WTC11 (cell line): ENCODE measurements at regions not wholly inside any gene's neighbourhood (a gene's known extent, or its start where the extent isn't known, plus 50 kb on each side); places are given as distances from the start of the nearest gene placed in this dataset.

Experiments
- ATAC-seq: fragments of 200-7000 bp; cut with Tn5 transposase; 2 replicates; pipeline ENCODE4 v1.10.0; 2021; ENCODE audit warnings: mild to moderate bottlenecking, moderate library complexity
- CTCF ChIA-PET: fragments of 300-600 bp; sonication (Branson Sonifier 250); formaldehyde crosslinking; loops from one replicate; lab custom pipeline; 2021; ENCODE audit warnings: antibody characterized with exemption; lab: Charles Lee
- POLR2A ChIA-PET: fragments of 350-600 bp; sonication (Branson Sonifier 250); formaldehyde crosslinking; loops from one replicate; lab custom pipeline; 2021; ENCODE audit warnings: antibody characterized with exemption; lab: Charles Lee
- DNase-seq: peaks from one replicate; pipeline ENCODE4 v3.0.0; 2021; ENCODE audit warnings: low spot score
- H3K27ac Mint-ChIP-seq: 2 replicates; pipeline ENCODE4 v1.8.0; 2021; ENCODE audit warnings: mixed read lengths
- H3K27me3 Mint-ChIP-seq: 2 replicates; pipeline ENCODE4 v1.8.0; 2021; ENCODE audit warnings: low read depth, mild to moderate bottlenecking, moderate library complexity, mixed read lengths
- H3K36me3 Mint-ChIP-seq: 2 replicates; pipeline ENCODE4 v1.8.0; 2021; ENCODE audit warnings: mixed read lengths
- H3K4me1 Mint-ChIP-seq: 2 replicates; pipeline ENCODE4 v1.8.0; 2022; ENCODE audit warnings: mixed read lengths
- H3K4me3 Mint-ChIP-seq: 2 replicates; pipeline ENCODE4 v1.8.0; 2021; ENCODE audit warnings: mild to moderate bottlenecking, moderate library complexity, mixed read lengths
- H3K9me3 Mint-ChIP-seq: 2 replicates; pipeline ENCODE4 v1.8.0; 2021; ENCODE audit warnings: mixed read lengths
- GTF2I ChIP-seq: fragments of 250-450 bp; sonication (Bioruptor Pico); conservative IDR thresholded peaks from 2 replicates; pipeline ENCODE4 v1.4.0; 2021; ENCODE audit warnings: mild to moderate bottlenecking
- HMGA2 ChIP-seq: fragments of 250-450 bp; sonication (Bioruptor Pico); IDR thresholded peaks from 2 replicates; pipeline ENCODE4 v1.4.0; 2021; ENCODE audit warnings: mild to moderate bottlenecking, moderate library complexity
- NFYB ChIP-seq: sonication (generic); formaldehyde crosslinking; conservative IDR thresholded peaks from 2 replicates; pipeline ENCODE4 v1.8.0; 2022; ENCODE audit warnings: low read depth, missing genetic modification reagents
- NR1H2 ChIP-seq: sonication (generic); formaldehyde crosslinking; IDR thresholded peaks from 2 replicates; pipeline ENCODE4 v1.9.0; 2021; ENCODE audit warnings: mild to moderate bottlenecking, moderate library complexity, missing genetic modification reagents
- NR3C1 ChIP-seq: sonication (generic); formaldehyde crosslinking; conservative IDR thresholded peaks from 2 replicates; pipeline ENCODE4 v1.8.1; 2023; ENCODE audit warnings: low read depth, mild to moderate bottlenecking, missing genetic modification reagents
- SMAD3 ChIP-seq: sonication (generic); formaldehyde crosslinking; IDR thresholded peaks from 2 replicates; pipeline ENCODE4 v1.8.0; 2022; ENCODE audit warnings: missing genetic modification reagents, mild to moderate bottlenecking, borderline replicate concordance
- SMAD4 ChIP-seq: sonication (generic); formaldehyde crosslinking; IDR thresholded peaks from 2 replicates; pipeline ENCODE4 v1.8.0; 2022; ENCODE audit warnings: mild to moderate bottlenecking, missing genetic modification reagents
- TP53 ChIP-seq: sonication (generic); formaldehyde crosslinking; IDR thresholded peaks from 2 replicates; pipeline ENCODE4 v1.8.1; 2023; ENCODE audit warnings: mild to moderate bottlenecking, missing genetic modification reagents
- ZNF423 ChIP-seq: fragments of 250-450 bp; sonication (Bioruptor Pico); IDR thresholded peaks from 2 replicates; pipeline ENCODE4 v2.1.2; 2022; ENCODE audit warnings: mild to moderate bottlenecking, moderate library complexity
- ZNF671 ChIP-seq: fragments of 250-450 bp; sonication (Bioruptor Pico); IDR thresholded peaks from 2 replicates; pipeline ENCODE4 v1.8.0; 2021; ENCODE audit warnings: mild to moderate bottlenecking
- TF ChIP-seq, protein P1 (sequence below): sonication (generic); formaldehyde crosslinking; IDR thresholded peaks from 2 replicates; pipeline ENCODE4 v1.8.0; 2022; ENCODE audit warnings: mild to moderate bottlenecking, missing genetic modification reagents
- TF ChIP-seq, protein P2 (sequence below): sonication (generic); formaldehyde crosslinking; IDR thresholded peaks from 2 replicates; pipeline ENCODE4 v1.8.1; 2023; ENCODE audit warnings: mild to moderate bottlenecking, missing genetic modification reagents, moderate library complexity
- TF ChIP-seq, protein P3 (sequence below): sonication (generic); formaldehyde crosslinking; IDR thresholded peaks from 2 replicates; pipeline ENCODE4 v1.8.0; 2022; ENCODE audit warnings: mild to moderate bottlenecking, missing genetic modification reagents
- TF ChIP-seq, protein P4 (sequence below): sonication (generic); formaldehyde crosslinking; IDR thresholded peaks from 2 replicates; pipeline ENCODE4 v1.8.1; 2022; ENCODE audit warnings: mild to moderate bottlenecking, missing genetic modification reagents, moderate library complexity, borderline replicate concordance
- TF ChIP-seq, protein P5 (sequence below): sonication (generic); formaldehyde crosslinking; IDR thresholded peaks from 2 replicates; pipeline ENCODE4 v1.8.0; 2022; ENCODE audit warnings: missing genetic modification reagents
- TF ChIP-seq, protein P6 (sequence below): fragments of 250-450 bp; sonication (Bioruptor Pico); conservative IDR thresholded peaks from 2 replicates; pipeline ENCODE4 v1.9.0; 2021; ENCODE audit warnings: mild to moderate bottlenecking

DNA sequence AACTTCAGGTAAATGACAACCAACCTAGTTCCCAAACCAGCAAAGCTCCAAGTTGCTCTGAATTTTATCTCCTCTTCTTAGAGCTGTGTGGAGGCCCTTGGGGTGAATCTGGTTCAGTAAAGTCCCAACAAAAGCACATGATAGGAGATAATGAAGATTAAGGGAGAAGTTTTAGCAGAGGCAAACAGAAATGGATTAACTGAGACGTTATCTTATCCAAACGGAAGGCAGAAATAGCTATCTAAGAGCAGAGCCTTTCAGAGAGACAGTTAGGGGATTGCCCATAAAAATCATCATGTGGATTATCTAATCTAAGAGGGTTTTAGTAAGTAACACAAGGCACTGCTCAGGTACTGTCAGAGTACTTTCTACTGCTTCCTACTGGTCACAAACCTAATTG, 183.9 kb upstream of the ZNF618 start:
- Mint-ChIP-seq H3K4me3 (no peak overlapping the region), H3K36me3 (no peaks in the 10 kb centered on the region), H3K27ac (no peak overlapping the region), H3K4me1 (peaks cover 8% of the 10 kb centered on the region), H3K27me3 (peaks cover 49% of the 10 kb centered on the region), H3K9me3 (peaks cover 21% of the 10 kb centered on the region)
- ATAC-seq (no peak), DNase-seq (no peak)
- TF ChIP-seq, protein P1, sequence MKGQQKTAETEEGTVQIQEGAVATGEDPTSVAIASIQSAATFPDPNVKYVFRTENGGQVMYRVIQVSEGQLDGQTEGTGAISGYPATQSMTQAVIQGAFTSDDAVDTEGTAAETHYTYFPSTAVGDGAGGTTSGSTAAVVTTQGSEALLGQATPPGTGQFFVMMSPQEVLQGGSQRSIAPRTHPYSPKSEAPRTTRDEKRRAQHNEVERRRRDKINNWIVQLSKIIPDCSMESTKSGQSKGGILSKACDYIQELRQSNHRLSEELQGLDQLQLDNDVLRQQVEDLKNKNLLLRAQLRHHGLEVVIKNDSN (CRISPR knock-in tag), result no peak
- TF ChIP-seq, protein P2, sequence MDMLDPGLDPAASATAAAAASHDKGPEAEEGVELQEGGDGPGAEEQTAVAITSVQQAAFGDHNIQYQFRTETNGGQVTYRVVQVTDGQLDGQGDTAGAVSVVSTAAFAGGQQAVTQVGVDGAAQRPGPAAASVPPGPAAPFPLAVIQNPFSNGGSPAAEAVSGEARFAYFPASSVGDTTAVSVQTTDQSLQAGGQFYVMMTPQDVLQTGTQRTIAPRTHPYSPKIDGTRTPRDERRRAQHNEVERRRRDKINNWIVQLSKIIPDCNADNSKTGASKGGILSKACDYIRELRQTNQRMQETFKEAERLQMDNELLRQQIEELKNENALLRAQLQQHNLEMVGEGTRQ (CRISPR knock-in tag), result no peak
- POLR2A ChIA-PET, result no interaction called here
- CTCF ChIA-PET, result interaction anchor here (1.2 kb wide), 1 partner anchor 390 kb away, joined by 3 read pairs; no protein-coding TSS in a partner anchor

DNA sequence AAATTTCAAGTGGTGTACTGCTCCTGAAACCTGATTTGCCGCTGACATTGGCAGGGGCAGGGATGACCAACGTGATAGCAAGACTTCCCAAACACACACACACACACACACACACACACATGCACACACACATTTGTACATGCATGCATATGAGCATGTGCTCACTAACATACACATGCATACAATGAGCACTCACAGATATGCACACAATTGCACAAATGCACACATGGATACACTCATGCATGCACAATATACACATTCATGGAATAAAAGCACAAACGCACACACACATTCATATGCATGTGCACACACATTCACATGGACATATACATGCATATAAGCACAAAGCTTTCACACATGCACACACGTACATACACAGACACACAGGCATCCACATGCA, 181.2 kb upstream of the ZNF618 start:
- H3K27ac Mint-ChIP-seq, result no peak overlapping the region
- H3K36me3 Mint-ChIP-seq, result no peaks in the 10 kb centered on the region
- CTCF ChIA-PET, result no interaction called here
- ATAC-seq (no peak), DNase-seq (no peak)
- H3K4me1 Mint-ChIP-seq, result peaks cover 7% of the 10 kb centered on the region
- peaks cover 22% of the 10 kb centered on the region for H3K27me3 Mint-ChIP-seq
- no peak for TF ChIP-seq SMAD3 (CRISPR knock-in tag)
- TF ChIP-seq, protein P3, sequence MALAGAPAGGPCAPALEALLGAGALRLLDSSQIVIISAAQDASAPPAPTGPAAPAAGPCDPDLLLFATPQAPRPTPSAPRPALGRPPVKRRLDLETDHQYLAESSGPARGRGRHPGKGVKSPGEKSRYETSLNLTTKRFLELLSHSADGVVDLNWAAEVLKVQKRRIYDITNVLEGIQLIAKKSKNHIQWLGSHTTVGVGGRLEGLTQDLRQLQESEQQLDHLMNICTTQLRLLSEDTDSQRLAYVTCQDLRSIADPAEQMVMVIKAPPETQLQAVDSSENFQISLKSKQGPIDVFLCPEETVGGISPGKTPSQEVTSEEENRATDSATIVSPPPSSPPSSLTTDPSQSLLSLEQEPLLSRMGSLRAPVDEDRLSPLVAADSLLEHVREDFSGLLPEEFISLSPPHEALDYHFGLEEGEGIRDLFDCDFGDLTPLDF (CRISPR knock-in tag), result no peak
- TF ChIP-seq SMAD4 (CRISPR knock-in tag), result no peak
- no peak for TF ChIP-seq GTF2I (CRISPR knock-in tag)
- no peak for TF ChIP-seq ZNF671 (CRISPR knock-in tag)
- TF ChIP-seq HMGA2, result no peak
- no peak for TF ChIP-seq ZNF423 (CRISPR knock-in tag)
- TF ChIP-seq, protein P4, sequence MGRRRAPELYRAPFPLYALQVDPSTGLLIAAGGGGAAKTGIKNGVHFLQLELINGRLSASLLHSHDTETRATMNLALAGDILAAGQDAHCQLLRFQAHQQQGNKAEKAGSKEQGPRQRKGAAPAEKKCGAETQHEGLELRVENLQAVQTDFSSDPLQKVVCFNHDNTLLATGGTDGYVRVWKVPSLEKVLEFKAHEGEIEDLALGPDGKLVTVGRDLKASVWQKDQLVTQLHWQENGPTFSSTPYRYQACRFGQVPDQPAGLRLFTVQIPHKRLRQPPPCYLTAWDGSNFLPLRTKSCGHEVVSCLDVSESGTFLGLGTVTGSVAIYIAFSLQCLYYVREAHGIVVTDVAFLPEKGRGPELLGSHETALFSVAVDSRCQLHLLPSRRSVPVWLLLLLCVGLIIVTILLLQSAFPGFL (CRISPR knock-in tag), result no peak
- TF ChIP-seq, protein P5, sequence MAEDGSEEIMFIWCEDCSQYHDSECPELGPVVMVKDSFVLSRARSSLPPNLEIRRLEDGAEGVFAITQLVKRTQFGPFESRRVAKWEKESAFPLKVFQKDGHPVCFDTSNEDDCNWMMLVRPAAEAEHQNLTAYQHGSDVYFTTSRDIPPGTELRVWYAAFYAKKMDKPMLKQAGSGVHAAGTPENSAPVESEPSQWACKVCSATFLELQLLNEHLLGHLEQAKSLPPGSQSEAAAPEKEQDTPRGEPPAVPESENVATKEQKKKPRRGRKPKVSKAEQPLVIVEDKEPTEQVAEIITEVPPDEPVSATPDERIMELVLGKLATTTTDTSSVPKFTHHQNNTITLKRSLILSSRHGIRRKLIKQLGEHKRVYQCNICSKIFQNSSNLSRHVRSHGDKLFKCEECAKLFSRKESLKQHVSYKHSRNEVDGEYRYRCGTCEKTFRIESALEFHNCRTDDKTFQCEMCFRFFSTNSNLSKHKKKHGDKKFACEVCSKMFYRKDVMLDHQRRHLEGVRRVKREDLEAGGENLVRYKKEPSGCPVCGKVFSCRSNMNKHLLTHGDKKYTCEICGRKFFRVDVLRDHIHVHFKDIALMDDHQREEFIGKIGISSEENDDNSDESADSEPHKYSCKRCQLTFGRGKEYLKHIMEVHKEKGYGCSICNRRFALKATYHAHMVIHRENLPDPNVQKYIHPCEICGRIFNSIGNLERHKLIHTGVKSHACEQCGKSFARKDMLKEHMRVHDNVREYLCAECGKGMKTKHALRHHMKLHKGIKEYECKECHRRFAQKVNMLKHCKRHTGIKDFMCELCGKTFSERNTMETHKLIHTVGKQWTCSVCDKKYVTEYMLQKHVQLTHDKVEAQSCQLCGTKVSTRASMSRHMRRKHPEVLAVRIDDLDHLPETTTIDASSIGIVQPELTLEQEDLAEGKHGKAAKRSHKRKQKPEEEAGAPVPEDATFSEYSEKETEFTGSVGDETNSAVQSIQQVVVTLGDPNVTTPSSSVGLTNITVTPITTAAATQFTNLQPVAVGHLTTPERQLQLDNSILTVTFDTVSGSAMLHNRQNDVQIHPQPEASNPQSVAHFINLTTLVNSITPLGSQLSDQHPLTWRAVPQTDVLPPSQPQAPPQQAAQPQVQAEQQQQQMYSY (CRISPR knock-in tag), result no peak
- TF ChIP-seq NR1H2, result no peak
- no peak for TF ChIP-seq NFYB (CRISPR knock-in tag)
- no peak for TF ChIP-seq NR3C1 (CRISPR knock-in tag)
- TF ChIP-seq, protein P6, sequence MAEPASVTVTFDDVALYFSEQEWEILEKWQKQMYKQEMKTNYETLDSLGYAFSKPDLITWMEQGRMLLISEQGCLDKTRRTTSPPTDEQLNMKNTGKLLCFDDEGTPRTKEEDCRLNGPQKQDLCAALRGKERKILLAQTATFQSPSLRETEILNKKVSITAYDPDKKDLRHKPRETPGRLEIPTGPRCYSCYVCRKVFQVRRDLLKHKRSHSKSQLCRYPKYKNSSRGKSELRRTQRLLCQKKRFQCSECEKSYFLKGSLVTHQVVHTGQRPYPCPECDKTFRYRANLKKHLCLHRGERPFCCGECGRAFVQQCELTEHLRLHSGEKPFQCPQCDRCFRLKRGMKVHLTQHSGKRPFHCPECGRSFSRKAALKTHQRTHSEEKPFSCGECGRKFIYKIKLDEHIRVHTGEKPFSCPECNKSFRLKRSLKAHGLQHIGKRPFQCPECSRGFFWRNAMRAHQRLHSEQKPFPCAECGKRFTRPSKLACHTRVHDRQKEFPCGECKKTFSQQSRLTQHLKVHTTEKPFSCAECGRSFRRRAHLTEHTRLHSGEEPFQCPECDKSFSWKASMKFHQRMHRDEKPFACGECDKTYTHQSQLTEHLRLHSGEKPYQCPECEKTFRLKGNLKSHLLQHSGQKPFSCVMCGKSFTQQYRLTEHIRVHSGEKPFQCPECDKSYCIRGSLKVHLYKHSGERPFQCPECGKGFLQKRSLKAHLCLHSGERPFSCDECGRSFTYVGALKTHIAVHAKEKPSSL (CRISPR knock-in tag), result no peak
- no peak for TF ChIP-seq TP53 (CRISPR knock-in tag)
- H3K4me3 Mint-ChIP-seq, result no peak overlapping the region
- peaks cover 21% of the 10 kb centered on the region for H3K9me3 Mint-ChIP-seq
- POLR2A ChIA-PET, result no interaction called here
